ENCODE measurements at regions not wholly inside any gene's neighbourhood (a gene's known extent, or its start where the extent isn't known, plus 50 kb on each side); places are given as distances from the start of the nearest gene placed in this dataset.

GRCh38 chr13:30039511-30039911 is 189.1 kb upstream of the UBL3 start (continued):
- TF ChIP-seq ZNF155 (tag by site-specific recombination; IDR thresholded peaks at IDR 0.05) (no peak), ZNF423 (tag by site-specific recombination; IDR thresholded peaks at IDR 0.05) (no peak), ZNF274 (IDR thresholded peaks at IDR 0.05; ENCODE audit: low read length) (no peak), ZNF274 (tag by site-specific recombination; IDR thresholded peaks at IDR 0.05; ENCODE audit: borderline replicate concordance) (no peak), ZNF2 (tag by site-specific recombination; IDR thresholded peaks at IDR 0.05) (no peak), FEZF1 (tag by site-specific recombination; IDR thresholded peaks at IDR 0.05) (no peak), ZBTB20 (tag by site-specific recombination; IDR thresholded peaks at IDR 0.05) (no peak)

DNA sequence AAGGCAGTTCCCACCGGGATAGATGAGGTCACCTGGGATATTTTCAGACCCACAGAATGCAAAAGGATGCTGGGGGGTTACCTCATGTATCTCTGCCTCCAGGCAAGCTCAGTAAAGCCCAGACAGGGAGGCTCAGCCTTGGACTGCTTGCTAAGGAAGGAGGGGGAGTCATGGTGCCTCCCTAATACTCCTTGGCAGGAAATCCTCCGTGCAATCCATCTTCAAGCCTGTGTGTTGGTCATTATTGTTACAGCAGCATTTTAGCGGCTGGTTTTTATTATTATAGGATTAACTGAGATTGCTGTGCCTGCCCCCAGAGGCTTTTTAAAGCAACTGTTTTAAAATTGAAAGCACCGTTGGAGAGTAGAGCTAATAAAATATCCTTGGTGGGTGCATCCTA is 188.5 kb upstream of the UBL3 start:
- ChIA-PET POLR2A (no interaction called here), CTCF (interaction anchor here (0.7 kb wide), 1 partner anchor 115 kb away, joined by 3 read pairs; no protein-coding TSS in a partner anchor)
- 0 out of 2 replicates have a peak, but pooled peaks cover 7% of the 10 kb centered on the region for H3K4me1 ChIP-seq (ENCODE audit: control insufficient read depth, insufficient read depth, low read length)
- TF ChIP-seq GLIS1 (tag by site-specific recombination; IDR thresholded peaks at IDR 0.05) (peak; percentile 84), MYNN (tag by site-specific recombination; IDR thresholded peaks at IDR 0.05; ENCODE audit: borderline replicate concordance) (no peak), WT1 (tag by site-specific recombination; IDR thresholded peaks at IDR 0.05) (peak; percentile 95), OSR2 (tag by site-specific recombination; IDR thresholded peaks at IDR 0.05) (peak; percentile 30; the same call in 1 of the 2 replicates), ZNF785 (tag by site-specific recombination; IDR thresholded peaks at IDR 0.05) (no peak), FEZF1 (tag by site-specific recombination; IDR thresholded peaks at IDR 0.05) (peak; percentile 37; the same call in 1 of the 2 replicates), ZBTB8A (tag by site-specific recombination; IDR thresholded peaks at IDR 0.05) (no peak), ATF2 (tag by site-specific recombination; IDR thresholded peaks at IDR 0.05; ENCODE audit: low read depth) (peak; percentile 46; the same call in 1 of the 2 replicates), KLF17 (tag by site-specific recombination; IDR thresholded peaks at IDR 0.05) (peak; percentile 58)
- TF ChIP-seq, protein P1, sequence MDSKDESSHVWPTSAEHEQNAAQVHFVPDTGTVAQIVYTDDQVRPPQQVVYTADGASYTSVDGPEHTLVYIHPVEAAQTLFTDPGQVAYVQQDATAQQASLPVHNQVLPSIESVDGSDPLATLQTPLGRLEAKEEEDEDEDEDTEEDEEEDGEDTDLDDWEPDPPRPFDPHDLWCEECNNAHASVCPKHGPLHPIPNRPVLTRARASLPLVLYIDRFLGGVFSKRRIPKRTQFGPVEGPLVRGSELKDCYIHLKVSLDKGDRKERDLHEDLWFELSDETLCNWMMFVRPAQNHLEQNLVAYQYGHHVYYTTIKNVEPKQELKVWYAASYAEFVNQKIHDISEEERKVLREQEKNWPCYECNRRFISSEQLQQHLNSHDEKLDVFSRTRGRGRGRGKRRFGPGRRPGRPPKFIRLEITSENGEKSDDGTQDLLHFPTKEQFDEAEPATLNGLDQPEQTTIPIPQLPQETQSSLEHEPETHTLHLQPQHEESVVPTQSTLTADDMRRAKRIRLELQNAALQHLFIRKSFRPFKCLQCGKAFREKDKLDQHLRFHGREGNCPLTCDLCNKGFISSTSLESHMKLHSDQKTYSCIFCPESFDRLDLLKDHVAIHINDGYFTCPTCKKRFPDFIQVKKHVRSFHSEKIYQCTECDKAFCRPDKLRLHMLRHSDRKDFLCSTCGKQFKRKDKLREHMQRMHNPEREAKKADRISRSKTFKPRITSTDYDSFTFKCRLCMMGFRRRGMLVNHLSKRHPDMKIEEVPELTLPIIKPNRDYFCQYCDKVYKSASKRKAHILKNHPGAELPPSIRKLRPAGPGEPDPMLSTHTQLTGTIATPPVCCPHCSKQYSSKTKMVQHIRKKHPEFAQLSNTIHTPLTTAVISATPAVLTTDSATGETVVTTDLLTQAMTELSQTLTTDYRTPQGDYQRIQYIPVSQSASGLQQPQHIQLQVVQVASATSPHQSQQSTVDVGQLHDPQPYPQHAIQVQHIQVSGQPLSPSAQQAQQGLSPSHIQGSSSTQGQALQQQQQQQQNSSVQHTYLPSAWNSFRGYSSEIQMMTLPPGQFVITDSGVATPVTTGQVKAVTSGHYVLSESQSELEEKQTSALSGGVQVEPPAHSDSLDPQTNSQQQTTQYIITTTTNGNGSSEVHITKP (tag by site-specific recombination; IDR thresholded peaks at IDR 0.05) = peak; percentile 28; the same call in 1 of the 2 replicates
- H3K36me3 ChIP-seq (ENCODE audit: control insufficient read depth in 2 of 2, insufficient read depth in 1 of 2, low read length in 2 of 2) = no peaks in the 10 kb centered on the region
- H3K27ac ChIP-seq (ENCODE audit: extremely low read depth, low read depth, low read length) = no peak overlapping the region
- H3K4me3 ChIP-seq (ENCODE audit: low read depth, low read length) = no peak overlapping the region
- H3K9me3 ChIP-seq (ENCODE audit: control insufficient read depth, insufficient read depth, low read depth, low read length) = no peaks in the 10 kb centered on the region

DNA sequence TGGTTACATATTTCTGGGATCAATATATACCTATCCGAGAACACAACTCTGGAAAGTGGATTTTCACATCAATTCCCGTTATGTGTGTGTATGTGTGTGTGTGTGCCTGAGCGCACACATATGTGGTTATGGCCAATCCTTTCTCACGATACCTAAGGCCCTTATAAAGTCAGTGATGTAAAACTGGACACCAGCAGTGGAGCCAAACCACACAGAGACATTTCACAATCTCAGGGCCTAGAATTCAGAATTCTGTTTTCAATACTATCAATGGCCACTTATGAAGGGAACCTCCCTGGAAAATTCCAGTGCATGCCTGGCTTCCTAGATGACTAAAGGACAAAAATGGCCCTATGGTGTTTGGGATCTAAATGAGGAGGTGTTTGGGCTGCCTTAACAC is 187.3 kb upstream of the UBL3 start:
- POLR2A ChIA-PET = no interaction called here
- no peak overlapping the region for H3K27ac ChIP-seq (ENCODE audit: extremely low read depth, low read depth, low read length)
- TF ChIP-seq ZNF624 (tag by site-specific recombination; IDR thresholded peaks at IDR 0.05) (no peak), OVOL3 (tag by site-specific recombination; IDR thresholded peaks at IDR 0.05) (no peak), ZNF560 (tag by site-specific recombination; IDR thresholded peaks at IDR 0.05; ENCODE audit: borderline replicate concordance) (no peak), SALL2 (tag by site-specific recombination; IDR thresholded peaks at IDR 0.05; ENCODE audit: borderline replicate concordance) (no peak), EGR2 (tag by site-specific recombination; IDR thresholded peaks at IDR 0.05; ENCODE audit: low read depth) (no peak), RBAK (tag by site-specific recombination; IDR thresholded peaks at IDR 0.05) (no peak), ZNF221 (tag by site-specific recombination; IDR thresholded peaks at IDR 0.05; ENCODE audit: borderline replicate concordance) (no peak), ZSCAN23 (tag by site-specific recombination; IDR thresholded peaks at IDR 0.05) (no peak), ZSCAN18 (tag by site-specific recombination; IDR thresholded peaks at IDR 0.05) (no peak), ZNF513 (tag by site-specific recombination; IDR thresholded peaks at IDR 0.05) (no peak)

More for the DNA sequence above, 187.3 kb upstream of the UBL3 start:
- 0 out of 2 replicates have a peak, but pooled peaks cover 7% of the 10 kb centered on the region for H3K4me1 ChIP-seq (ENCODE audit: control insufficient read depth, insufficient read depth, low read length)
- H3K9me3 ChIP-seq (ENCODE audit: control insufficient read depth, insufficient read depth, low read depth, low read length) = no peaks in the 10 kb centered on the region
- no peaks in the 10 kb centered on the region for H3K36me3 ChIP-seq (ENCODE audit: control insufficient read depth in 2 of 2, insufficient read depth in 1 of 2, low read length in 2 of 2)
- H3K4me3 ChIP-seq (ENCODE audit: low read depth, low read length) = no peak overlapping the region
- CTCF ChIA-PET = no interaction called here
